IMR-90 (cell line): ENCODE measurements at regions not wholly inside any gene's neighbourhood (a gene's known extent, or its start where the extent isn't known, plus 50 kb on each side); places are given as distances from the start of the nearest gene placed in this dataset.

Experiments used
- ATAC-seq: fragments of 200-7000 bp; cut with Tn5 transposase; 2 replicates; pipeline ENCODE4 v1.9.1; 2020; ENCODE audit warnings: low read depth, mild to moderate bottlenecking, moderate library complexity
- BruUV-seq: library from RNA; stranded (reverse); fragments of 400-500 nt; replicated peaks from 2 replicates; lab custom pipeline; 2021; lab: Mats Ljungman, UMichigan
- CTCF ChIA-PET: fragments of 300-600 bp; formaldehyde crosslinking; extraction: SDS; loops from one replicate; lab custom pipeline; 2021; ENCODE audit warnings: antibody characterized with exemption; lab: Yijun Ruan, JAX
- POLR2A ChIA-PET: fragments of 300-600 bp; sonication (Branson Sonifier 250); formaldehyde crosslinking; loops from one replicate; lab custom pipeline; 2022; ENCODE audit warnings: antibody characterized with exemption; ENCODE audit not compliant: unreplicated experiment; lab: Charles Lee
- DNase-seq: peaks from one replicate; pipeline ENCODE4 v3.0.0; 2013
- H2AFZ ChIP-seq: replicated peaks from 2 replicates; pipeline ENCODE3; 2013; ENCODE audit warnings: low read length, mild to moderate bottlenecking; ENCODE audit not compliant: poor library complexity
- H2AK5ac ChIP-seq: 2 replicates; pipeline ENCODE4 v1.6.1; 2013; ENCODE audit warnings: low read depth, low read length, inconsistent platforms
- H2AK9ac ChIP-seq: replicated peaks from 2 replicates; pipeline ENCODE3; 2013; ENCODE audit warnings: mild to moderate bottlenecking, low read depth, low read length, moderate library complexity; ENCODE audit not compliant: poor library complexity
- H2BK120ac ChIP-seq: 2 replicates; pipeline ENCODE4 v1.6.1; 2013; ENCODE audit warnings: low read depth, low read length, inconsistent platforms
- H2BK15ac ChIP-seq: 3 replicates; pipeline ENCODE4 v1.6.1; 2013; ENCODE audit warnings: low read depth, low read length, inconsistent platforms
- H2BK20ac ChIP-seq: 2 replicates; pipeline ENCODE4 v1.6.1; 2013; ENCODE audit warnings: low read depth, mild to moderate bottlenecking, inconsistent platforms, low read length, moderate library complexity
- H2BK5ac ChIP-seq: 2 replicates; pipeline ENCODE4 v1.6.1; 2013; ENCODE audit warnings: mild to moderate bottlenecking, low read depth, low read length, inconsistent platforms; ENCODE audit not compliant: poor library complexity, severe bottlenecking
- H3K14ac ChIP-seq: replicated peaks from 2 replicates; pipeline ENCODE4 v1.6.1; 2013; ENCODE audit warnings: low read depth, low read length, inconsistent platforms
- H3K18ac ChIP-seq: 2 replicates; pipeline ENCODE4 v1.6.1; 2013; ENCODE audit warnings: low read depth, low read length, control low read depth
- H3K23ac ChIP-seq: 2 replicates; pipeline ENCODE4 v1.6.1; 2013; ENCODE audit warnings: low read depth, low read length, inconsistent platforms
- H3K27ac ChIP-seq: 2 replicates; pipeline ENCODE4 v1.5.1; 2013; ENCODE audit warnings: mild to moderate bottlenecking, control low read depth, low read length; ENCODE audit not compliant: insufficient read depth
- H3K27me3 ChIP-seq: 2 replicates; pipeline ENCODE4 v1.6.1; 2013; ENCODE audit warnings: low read length; ENCODE audit not compliant: control insufficient read depth, insufficient read depth
- H3K36me3 ChIP-seq: 2 replicates; pipeline ENCODE4 v1.6.1; 2013; ENCODE audit warnings: low read length, mixed read lengths; ENCODE audit not compliant: control insufficient read depth, insufficient read depth
- H3K4ac ChIP-seq: 2 replicates; pipeline ENCODE4 v1.6.1; 2013; ENCODE audit warnings: low read depth, low read length, inconsistent platforms
- H3K4me1 ChIP-seq: 2 replicates; pipeline ENCODE4 v1.6.1; 2013; ENCODE audit warnings: low read length, mixed read lengths; ENCODE audit not compliant: control insufficient read depth, insufficient read depth
- H3K4me2 ChIP-seq: 2 replicates; pipeline ENCODE4 v1.6.1; 2013; ENCODE audit warnings: low read depth, mild to moderate bottlenecking, control low read depth, low read length, moderate library complexity
- H3K4me3 ChIP-seq: 2 replicates; pipeline ENCODE4 v1.5.1; 2013; ENCODE audit warnings: low read depth, mild to moderate bottlenecking, control low read depth, low read length, moderate library complexity; ENCODE audit not compliant: insufficient read depth
- H3K56ac ChIP-seq: 2 replicates; pipeline ENCODE4 v1.6.1; 2013; ENCODE audit warnings: low read length, inconsistent platforms; ENCODE audit not compliant: insufficient read depth; ENCODE audit errors: extremely low read depth
- H3K79me1 ChIP-seq, 2 experiments: 2 replicates each; pipeline ENCODE4 v1.6.1; 2013; ENCODE audit warnings: low read length in 2 of 2, inconsistent platforms in 1 of 2, low read depth in 1 of 2
- H3K9ac ChIP-seq: 2 replicates; pipeline ENCODE4 v1.6.1; 2013; ENCODE audit warnings: low read depth, low read length, control low read depth
- H3K9me1 ChIP-seq: 2 replicates; pipeline ENCODE4 v1.6.1; 2013; ENCODE audit warnings: low read length, inconsistent platforms; ENCODE audit not compliant: insufficient read depth
- H3K9me3 ChIP-seq: 2 replicates; pipeline ENCODE4 v1.6.1; 2013; ENCODE audit warnings: low read length; ENCODE audit not compliant: control insufficient read depth, insufficient read depth
- H4K20me1 ChIP-seq: 2 replicates; pipeline ENCODE4 v1.6.1; 2013; ENCODE audit warnings: low read length, inconsistent platforms; ENCODE audit not compliant: insufficient read depth
- H4K5ac ChIP-seq: 2 replicates; pipeline ENCODE4 v1.6.1; 2013; ENCODE audit warnings: mild to moderate bottlenecking, low read depth, low read length, control low read depth
- H4K8ac ChIP-seq, 2 experiments: 2 replicates each; pipeline ENCODE4 v1.6.1; 2013; ENCODE audit warnings: low read depth in 2 of 2, low read length in 2 of 2, control low read depth in 1 of 2, inconsistent platforms in 1 of 2
- H4K91ac ChIP-seq: 2 replicates; pipeline ENCODE4 v1.6.1; 2013; ENCODE audit warnings: low read depth, low read length, inconsistent platforms; ENCODE audit not compliant: insufficient read depth
- BHLHE40 ChIP-seq: fragments of 150-350 bp; IDR thresholded peaks from 2 replicates; pipeline ENCODE4 v1.6.1; 2016; ENCODE audit warnings: mild to moderate bottlenecking, low read depth, low read length
- CEBPB ChIP-seq: IDR thresholded peaks from 2 replicates; pipeline ENCODE4 v1.6.1; 2012; ENCODE audit warnings: low read depth, low read length, improper control_type of control experiment
- CHD1 ChIP-seq: IDR thresholded peaks from 2 replicates; pipeline ENCODE4 v1.6.1; 2012; ENCODE audit warnings: low read depth, low read length, improper control_type of control experiment
- CTCF ChIP-seq: conservative IDR thresholded peaks from 2 replicates; pipeline ENCODE4 v1.5.1; 2012; ENCODE audit warnings: mild to moderate bottlenecking, low read depth, low read length, improper control_type of control experiment
- FOS ChIP-seq: fragments of 150-350 bp; IDR thresholded peaks from 2 replicates; pipeline ENCODE4 v1.6.1; 2016; ENCODE audit warnings: low read depth, low read length
- MAFK ChIP-seq: IDR thresholded peaks from 2 replicates; pipeline ENCODE4 v1.6.1; 2012; ENCODE audit warnings: low read depth, low read length, improper control_type of control experiment
- MAZ ChIP-seq: IDR thresholded peaks from 2 replicates; pipeline ENCODE4 v1.6.1; 2012; ENCODE audit warnings: low read depth, mild to moderate bottlenecking, low read length, improper control_type of control experiment, moderate library complexity, borderline replicate concordance
- MXI1 ChIP-seq: IDR thresholded peaks from 2 replicates; pipeline ENCODE4 v1.6.1; 2012; ENCODE audit warnings: low read depth, mild to moderate bottlenecking, low read length, moderate library complexity, borderline replicate concordance
- NFE2L2 ChIP-seq: fragments of 150-350 bp; IDR thresholded peaks from 2 replicates; pipeline ENCODE4 v1.6.1; 2016; ENCODE audit warnings: low read depth, mild to moderate bottlenecking, low read length
- POLR2A ChIP-seq: IDR thresholded peaks from 2 replicates; pipeline ENCODE4 v1.6.1; 2012; ENCODE audit warnings: mild to moderate bottlenecking, low read depth, low read length
- RAD21 ChIP-seq: IDR thresholded peaks from 2 replicates; pipeline ENCODE4 v1.6.1; 2012; ENCODE audit warnings: low read length, improper control_type of control experiment
- RCOR1 ChIP-seq: IDR thresholded peaks from 2 replicates; pipeline ENCODE4 v1.6.1; 2012; ENCODE audit warnings: mild to moderate bottlenecking, low read length, improper control_type of control experiment; ENCODE audit not compliant: insufficient replicate concordance
- RFX5 ChIP-seq: IDR thresholded peaks from 2 replicates; pipeline ENCODE4 v1.8.0; 2012; ENCODE audit warnings: low read depth, mild to moderate bottlenecking, low read length, moderate library complexity
- SMC3 ChIP-seq: fragments of 150-350 bp; IDR thresholded peaks from 2 replicates; pipeline ENCODE4 v1.6.1; 2016; ENCODE audit warnings: low read depth, mild to moderate bottlenecking, antibody characterized with exemption, low read length, moderate library complexity
- WGBS, 2 experiments: methylation state at CpG; one replicate each; pipeline versions ENCODE4 v1.1.5 to v1.1.7; 2013; ENCODE audit warnings: missing lambda C conversion rate in 2 of 2; ENCODE audit not compliant: insufficient read length in 1 of 2; ENCODE audit errors: extremely low coverage in 2 of 2; 5-methylcytosine and 5-hydroxymethylcytosine counted together
- dilution Hi-C: fragments of 300-500 bp; cut with HindIII; formaldehyde crosslinking; loops from one replicate; pipeline ENCODE4 v1.14.3; 2018; ENCODE audit warnings: low sequenced_read_pairs; ENCODE audit not compliant: unreplicated experiment
- in situ Hi-C: fragments of 300-500 bp; cut with MboI; formaldehyde crosslinking; loops from 3 replicates; pipeline ENCODE4 v1.14.3; 2019; ENCODE audit warnings: low sequenced_read_pairs, inconsistent platforms, mixed read lengths
- intact Hi-C: fragments of 100-400 bp; cut with micrococcal nuclease; formaldehyde crosslinking; loops from 2 replicates; pipeline ENCODE4 v1.10.0; 2022
- TF ChIP-seq, protein P1 (sequence below): fragments of 150-350 bp; IDR thresholded peaks from 2 replicates; pipeline ENCODE4 v1.6.1; 2017; ENCODE audit warnings: mild to moderate bottlenecking, antibody characterized with exemption, low read length, low read depth
- TF ChIP-seq, protein P2 (sequence below): fragments of 150-350 bp; IDR thresholded peaks from 2 replicates; pipeline ENCODE4 v1.6.1; 2016; ENCODE audit warnings: low read depth, mild to moderate bottlenecking, low read length, moderate library complexity, borderline replicate concordance

DNA sequence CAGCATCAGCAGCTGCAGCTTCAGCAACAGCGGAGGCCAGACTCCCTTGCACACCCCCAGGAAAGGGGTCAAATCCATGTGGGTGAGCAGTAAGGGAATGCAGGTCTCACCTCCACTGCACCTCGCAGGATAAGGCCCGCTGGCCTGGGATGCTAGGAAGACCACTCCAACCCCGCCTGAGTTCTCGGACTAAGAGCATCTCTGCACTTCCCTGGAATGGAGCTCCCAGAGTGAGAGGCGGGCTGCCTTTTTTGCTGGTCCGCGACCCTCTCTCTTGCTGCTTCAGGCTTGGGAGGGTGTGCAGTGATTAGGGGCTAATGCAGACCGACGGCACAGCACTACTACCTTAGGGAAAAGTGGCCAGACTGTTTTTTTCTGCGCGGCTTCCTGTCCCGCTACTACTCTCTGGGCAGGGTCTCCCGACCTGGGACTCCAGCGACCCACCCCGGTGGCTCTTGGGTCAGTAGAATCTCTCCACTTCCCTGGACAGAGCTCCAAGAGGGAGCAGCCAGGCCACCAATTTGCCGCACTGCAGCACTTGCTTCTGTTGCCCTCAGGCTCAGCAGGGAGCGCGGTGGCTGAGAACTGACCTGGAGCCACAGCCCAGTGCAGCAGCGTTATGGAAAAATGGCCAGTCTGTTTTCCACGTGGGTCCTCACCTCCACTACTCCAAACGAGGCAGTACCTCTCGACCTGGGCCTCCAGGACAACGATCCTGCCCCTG is 480.4 kb downstream of the CDH8 start:
- no TSS peak for BruUV-seq
- H4K5ac ChIP-seq, result no peak overlapping the region
- no peak overlapping the region for H4K8ac ChIP-seq
- H3K23ac ChIP-seq, result no peak overlapping the region
- H3K14ac ChIP-seq, result no peak overlapping the region
- ATAC-seq (no peak), DNase-seq (no peak)
- CTCF ChIA-PET, result interaction anchor here (0.6 kb wide), 1 partner anchor 943 kb away, joined by 3 read pairs; no protein-coding TSS in a partner anchor
- H2BK20ac ChIP-seq, result no peak overlapping the region
- no peaks in the 10 kb centered on the region for H3K9me1 ChIP-seq
- WGBS, 2 experiments, result 84% methylated on average over 9 of the region's 24 CpGs; no CpG with 5 or more reads in 1 of the 2 experiments
- no peak overlapping the region for H3K4me3 ChIP-seq
- POLR2A ChIA-PET, result no interaction called here
- no peaks in the 10 kb centered on the region for H4K20me1 ChIP-seq
- no peak overlapping the region for H2BK5ac ChIP-seq
- no peaks in the 10 kb centered on the region for H3K36me3 ChIP-seq
- H3K4me1 ChIP-seq, result no peaks in the 10 kb centered on the region
- TF ChIP-seq, protein P1, sequence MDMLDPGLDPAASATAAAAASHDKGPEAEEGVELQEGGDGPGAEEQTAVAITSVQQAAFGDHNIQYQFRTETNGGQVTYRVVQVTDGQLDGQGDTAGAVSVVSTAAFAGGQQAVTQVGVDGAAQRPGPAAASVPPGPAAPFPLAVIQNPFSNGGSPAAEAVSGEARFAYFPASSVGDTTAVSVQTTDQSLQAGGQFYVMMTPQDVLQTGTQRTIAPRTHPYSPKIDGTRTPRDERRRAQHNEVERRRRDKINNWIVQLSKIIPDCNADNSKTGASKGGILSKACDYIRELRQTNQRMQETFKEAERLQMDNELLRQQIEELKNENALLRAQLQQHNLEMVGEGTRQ, result no peak
- TF ChIP-seq SMC3 (no peak), POLR2A (no peak), CEBPB (no peak), MAFK (no peak), BHLHE40 (no peak), FOS (no peak), MXI1 (no peak), RFX5 (no peak), CHD1 (no peak), RCOR1 (no peak), MAZ (no peak), RAD21 (no peak), CTCF (no peak), NFE2L2 (no peak)
- TF ChIP-seq, protein P2, sequence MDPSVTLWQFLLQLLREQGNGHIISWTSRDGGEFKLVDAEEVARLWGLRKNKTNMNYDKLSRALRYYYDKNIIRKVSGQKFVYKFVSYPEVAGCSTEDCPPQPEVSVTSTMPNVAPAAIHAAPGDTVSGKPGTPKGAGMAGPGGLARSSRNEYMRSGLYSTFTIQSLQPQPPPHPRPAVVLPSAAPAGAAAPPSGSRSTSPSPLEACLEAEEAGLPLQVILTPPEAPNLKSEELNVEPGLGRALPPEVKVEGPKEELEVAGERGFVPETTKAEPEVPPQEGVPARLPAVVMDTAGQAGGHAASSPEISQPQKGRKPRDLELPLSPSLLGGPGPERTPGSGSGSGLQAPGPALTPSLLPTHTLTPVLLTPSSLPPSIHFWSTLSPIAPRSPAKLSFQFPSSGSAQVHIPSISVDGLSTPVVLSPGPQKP, result no peak
- in situ Hi-C loops (no loop called here), dilution Hi-C loops (no loop called here), intact Hi-C loops (no loop called here)
- no peak overlapping the region for H2AFZ ChIP-seq
- no peak overlapping the region for H3K4me2 ChIP-seq
- no peak overlapping the region for H3K27ac ChIP-seq
- H2BK15ac ChIP-seq, result no peak overlapping the region
- H3K79me1 ChIP-seq, result no peaks in the 10 kb centered on the region
- H4K91ac ChIP-seq, result no peak overlapping the region
- H3K18ac ChIP-seq, result no peak overlapping the region
- H3K9ac ChIP-seq, result no peak overlapping the region
- H2BK120ac ChIP-seq, result no peak overlapping the region
- no peak overlapping the region for H3K56ac ChIP-seq
- H3K4ac ChIP-seq, result no peak overlapping the region
- no peaks in the 10 kb centered on the region for H3K27me3 ChIP-seq
- peaks cover 14% of the 10 kb centered on the region for H3K9me3 ChIP-seq
- H2AK5ac ChIP-seq, result no peak overlapping the region
- no peak overlapping the region for H2AK9ac ChIP-seq
